Endothelial cell (in vitro differentiated cells): ENCODE measurements at regions not wholly inside any gene's neighbourhood (a gene's known extent, or its start where the extent isn't known, plus 50 kb on each side); places are given as distances from the start of the nearest gene placed in this dataset.

Experiments
- DNase-seq: peaks from one replicate; pipeline ENCODE4 v3.0.0; 2021; ENCODE audit warnings: low spot score
- H3K27ac Mint-ChIP-seq: one replicate; pipeline ENCODE4 v1.8.0; 2021; ENCODE audit warnings: mixed read lengths, inconsistent platforms; ENCODE audit not compliant: unreplicated experiment
- H3K27me3 Mint-ChIP-seq: one replicate; pipeline ENCODE4 v1.8.0; 2021; ENCODE audit warnings: mild to moderate bottlenecking, moderate library complexity, mixed read lengths, inconsistent platforms; ENCODE audit not compliant: unreplicated experiment
- H3K36me3 Mint-ChIP-seq: one replicate; pipeline ENCODE4 v1.8.0; 2021; ENCODE audit warnings: mild to moderate bottlenecking, low read depth, mixed read lengths, inconsistent platforms; ENCODE audit not compliant: unreplicated experiment
- H3K4me1 Mint-ChIP-seq: one replicate; pipeline ENCODE4 v1.8.0; 2021; ENCODE audit warnings: mild to moderate bottlenecking, mixed read lengths, inconsistent platforms; ENCODE audit not compliant: unreplicated experiment
- H3K4me3 Mint-ChIP-seq: one replicate; pipeline ENCODE4 v1.8.0; 2021; ENCODE audit warnings: mild to moderate bottlenecking, mixed read lengths, inconsistent platforms; ENCODE audit not compliant: unreplicated experiment
- H3K9me3 Mint-ChIP-seq: one replicate; pipeline ENCODE4 v1.8.0; 2021; ENCODE audit warnings: mixed read lengths, inconsistent platforms; ENCODE audit not compliant: unreplicated experiment
- CTCF ChIP-seq: fragments of 200-600 bp; sonication (generic); IDR thresholded peaks from one replicate; pipeline ENCODE4 v1.5.0; 2021; ENCODE audit warnings: antibody characterized with exemption; ENCODE audit not compliant: unreplicated experiment

- H3K9me3 Mint-ChIP-seq, result no peaks in the 10 kb centered on the region
- no peaks in the 10 kb centered on the region for H3K4me1 Mint-ChIP-seq
- DNase-seq, result no peak
- no peak overlapping the region for H3K27ac Mint-ChIP-seq
- TF ChIP-seq CTCF, result no peak
- H3K4me3 Mint-ChIP-seq, result no peak overlapping the region
- H3K27me3 Mint-ChIP-seq, result no peaks in the 10 kb centered on the region
- no peaks in the 10 kb centered on the region for H3K36me3 Mint-ChIP-seq
These were observed 550.0 kb downstream of the RAPGEF2 start for GRCh38 chr4:159652871-159653270.

GRCh38 chr4:159655547-159655946 lies 552.7 kb downstream of the RAPGEF2 start:
- Mint-ChIP-seq H3K9me3 (no peaks in the 10 kb centered on the region), H3K36me3 (no peaks in the 10 kb centered on the region), H3K4me1 (no peaks in the 10 kb centered on the region), H3K4me3 (no peak overlapping the region), H3K27me3 (no peaks in the 10 kb centered on the region), H3K27ac (no peak overlapping the region)
- no peak for DNase-seq
- TF ChIP-seq CTCF, result no peak

DNA sequence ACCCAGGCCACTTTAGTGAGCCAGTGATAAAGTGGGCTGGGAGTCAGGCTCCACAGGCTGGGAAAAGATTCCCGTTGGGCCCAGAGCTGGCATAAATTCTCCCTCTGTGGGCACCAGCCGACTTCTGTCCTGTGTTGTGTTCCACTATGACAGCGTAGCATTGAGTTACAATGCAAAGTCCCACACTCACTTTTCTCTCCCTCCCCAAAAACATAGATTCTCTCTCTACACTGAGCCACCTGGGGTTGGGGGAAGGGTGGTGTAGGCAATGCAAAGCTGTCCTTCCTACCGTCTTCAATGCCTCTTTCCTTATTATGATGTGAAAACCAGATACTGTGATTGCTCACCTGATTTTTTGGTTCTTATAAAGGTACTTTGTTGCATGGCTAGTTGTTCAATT lies 566.2 kb downstream of the RAPGEF2 start:
- peaks cover 2% of the 10 kb centered on the region for H3K27me3 Mint-ChIP-seq

DNA sequence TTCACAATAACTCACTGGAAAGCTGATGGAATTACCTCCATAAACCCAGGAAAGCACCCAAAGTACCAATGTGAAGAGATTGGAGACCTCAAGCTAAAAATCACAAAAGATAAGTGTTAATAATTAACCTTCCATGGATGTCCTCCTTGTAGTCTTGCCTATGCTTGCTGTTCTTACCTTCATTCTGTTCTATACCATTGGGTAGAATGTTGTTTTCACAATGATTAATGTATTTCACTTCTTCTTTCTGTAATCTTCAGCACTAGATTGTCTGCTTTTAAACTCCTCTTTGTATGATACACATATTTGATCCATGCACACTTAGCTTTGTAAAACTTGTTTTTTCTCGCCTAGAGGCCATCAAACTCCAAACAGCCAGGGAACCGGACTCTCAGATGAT lies 570.3 kb downstream of the RAPGEF2 start:
- Mint-ChIP-seq H3K36me3 (no peaks in the 10 kb centered on the region), H3K9me3 (no peaks in the 10 kb centered on the region), H3K27me3 (no peaks in the 10 kb centered on the region), H3K4me3 (no peak overlapping the region), H3K4me1 (no peaks in the 10 kb centered on the region), H3K27ac (no peak overlapping the region)
- DNase-seq, result no peak
- TF ChIP-seq CTCF, result no peak

More for the DNA sequence above, 566.2 kb downstream of the RAPGEF2 start:
- Mint-ChIP-seq H3K9me3 (no peaks in the 10 kb centered on the region), H3K4me1 (no peaks in the 10 kb centered on the region), H3K36me3 (no peaks in the 10 kb centered on the region), H3K4me3 (no peak overlapping the region), H3K27ac (no peak overlapping the region)
- DNase-seq, result no peak
- TF ChIP-seq CTCF, result no peak

GRCh38 chr4:159674241-159674640 lies 571.4 kb downstream of the RAPGEF2 start:
- Mint-ChIP-seq H3K36me3 (no peaks in the 10 kb centered on the region), H3K4me3 (no peak overlapping the region), H3K27me3 (no peaks in the 10 kb centered on the region), H3K27ac (no peak overlapping the region), H3K9me3 (no peaks in the 10 kb centered on the region), H3K4me1 (no peaks in the 10 kb centered on the region)
- DNase-seq, result no peak
- no peak for TF ChIP-seq CTCF
